ENCODE measurements at regions not wholly inside any gene's neighbourhood (a gene's known extent, or its start where the extent isn't known, plus 50 kb on each side); places are given as distances from the start of the nearest gene placed in this dataset.

DNA sequence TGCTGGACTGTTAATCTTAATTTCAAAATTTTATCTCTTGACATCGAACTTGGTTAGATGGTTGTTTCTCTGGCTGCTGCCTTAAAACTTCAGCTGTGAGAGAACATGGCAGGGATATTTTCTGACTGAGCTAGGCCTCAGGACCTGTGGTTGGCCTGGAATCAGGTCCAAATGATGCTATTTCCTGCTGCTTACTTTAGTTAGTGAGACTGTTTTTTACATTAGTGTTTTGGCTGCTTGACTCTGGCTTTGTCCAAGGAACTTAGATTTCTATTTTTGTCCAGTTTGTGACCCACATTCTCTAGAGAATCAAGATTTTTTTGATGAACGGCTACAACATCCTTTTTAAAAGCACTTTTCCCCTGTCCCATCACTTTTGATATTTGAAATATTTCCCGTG is 497.9 kb upstream of the SGO1 start:
- Histone ChIP-seq H3K27ac (ENCODE audit: extremely low read depth, low read depth, low read length) (no peak overlapping the region), H3K4me3 (ENCODE audit: low read depth, low read length) (no peak overlapping the region), H3K36me3 (ENCODE audit: control insufficient read depth in 2 of 2, insufficient read depth in 1 of 2, low read length in 2 of 2) (no peaks in the 10 kb centered on the region), H3K4me1 (ENCODE audit: control insufficient read depth, insufficient read depth, low read length) (no peaks in the 10 kb centered on the region), H3K9me3 (ENCODE audit: control insufficient read depth, insufficient read depth, low read depth, low read length) (no peaks in the 10 kb centered on the region)
- POLR2A ChIA-PET, result no interaction called here
- TF ChIP-seq GLI2 (tag by site-specific recombination; IDR thresholded peaks at IDR 0.05; ENCODE audit: borderline replicate concordance, low read depth), result no peak
- no peak for TF ChIP-seq REPIN1 (tag by site-specific recombination; IDR thresholded peaks at IDR 0.05; ENCODE audit: low read depth)
- no peak for TF ChIP-seq SCRT2 (tag by site-specific recombination; IDR thresholded peaks at IDR 0.05)
- TF ChIP-seq ZNF776 (tag by site-specific recombination; IDR thresholded peaks at IDR 0.05; ENCODE audit: borderline replicate concordance), result no peak
- no peak for TF ChIP-seq ZNF174 (tag by site-specific recombination; IDR thresholded peaks at IDR 0.05)
- no peak for TF ChIP-seq ZSCAN30 (tag by site-specific recombination; IDR thresholded peaks at IDR 0.05)
- TF ChIP-seq ZNF677 (tag by site-specific recombination; IDR thresholded peaks at IDR 0.05), result no peak
- TF ChIP-seq ZBTB20 (tag by site-specific recombination; IDR thresholded peaks at IDR 0.05), result no peak
- no peak for TF ChIP-seq ZFHX2 (tag by site-specific recombination; conservative IDR thresholded peaks at IDR 0.05)
- no peak for TF ChIP-seq ZNF175 (tag by site-specific recombination; IDR thresholded peaks at IDR 0.05)
- CTCF ChIA-PET, result no interaction called here

DNA sequence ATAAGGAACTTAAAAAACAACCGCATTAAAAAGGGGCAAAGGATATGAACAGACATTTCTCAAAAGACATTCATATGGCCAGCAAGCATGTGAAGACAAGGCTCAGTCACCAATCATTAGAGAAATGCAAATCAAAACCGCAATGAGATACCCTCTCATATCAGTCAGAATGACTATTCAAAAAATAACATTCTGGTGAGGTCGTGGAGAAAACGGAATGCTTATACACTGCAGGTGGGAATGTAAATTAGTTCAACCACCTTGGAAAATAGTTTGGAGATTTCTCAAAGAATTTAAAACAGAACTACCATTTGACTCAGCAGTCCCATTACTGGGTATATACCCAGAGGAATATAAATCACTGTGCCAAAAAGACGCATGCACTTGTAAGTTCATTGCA is 496.6 kb upstream of the SGO1 start:
- no peak overlapping the region for H3K27ac ChIP-seq (ENCODE audit: extremely low read depth, low read depth, low read length)

DNA sequence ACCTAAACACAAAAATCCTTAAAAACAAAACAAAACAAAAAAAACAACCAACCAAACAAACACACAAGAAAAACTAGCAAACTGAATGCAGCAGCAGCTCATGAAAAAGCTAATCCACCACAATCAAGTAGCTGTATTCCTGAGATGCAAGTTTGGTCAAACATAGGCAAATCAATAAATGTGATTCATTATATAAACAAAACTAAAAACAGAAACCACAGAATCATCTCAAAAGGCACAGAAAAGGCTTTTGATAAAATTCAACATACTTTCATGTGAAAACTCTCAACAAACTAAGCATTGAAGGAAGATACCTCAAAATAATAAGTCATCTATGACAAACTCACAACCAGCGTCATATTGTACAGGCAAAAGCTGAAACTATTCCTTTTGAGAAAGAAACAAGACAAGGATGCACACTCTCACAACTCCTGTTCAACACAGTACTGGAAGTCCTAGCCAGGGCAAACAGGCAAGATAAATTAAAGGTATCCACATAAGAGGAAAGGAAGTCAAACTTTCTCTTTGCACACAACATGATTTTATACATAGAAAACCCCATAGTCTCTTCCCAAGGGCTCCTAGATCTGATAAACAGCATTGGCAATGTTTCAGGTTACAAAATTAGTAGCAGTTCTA is 495.1 kb upstream of the SGO1 start:
- CTCF ChIA-PET, result no interaction called here
- no peak for TF ChIP-seq SALL2 (tag by site-specific recombination; IDR thresholded peaks at IDR 0.05; ENCODE audit: borderline replicate concordance)
- TF ChIP-seq ZNF292 (tag by site-specific recombination; IDR thresholded peaks at IDR 0.05; ENCODE audit: borderline replicate concordance, low read depth), result no peak
- TF ChIP-seq, protein P1, sequence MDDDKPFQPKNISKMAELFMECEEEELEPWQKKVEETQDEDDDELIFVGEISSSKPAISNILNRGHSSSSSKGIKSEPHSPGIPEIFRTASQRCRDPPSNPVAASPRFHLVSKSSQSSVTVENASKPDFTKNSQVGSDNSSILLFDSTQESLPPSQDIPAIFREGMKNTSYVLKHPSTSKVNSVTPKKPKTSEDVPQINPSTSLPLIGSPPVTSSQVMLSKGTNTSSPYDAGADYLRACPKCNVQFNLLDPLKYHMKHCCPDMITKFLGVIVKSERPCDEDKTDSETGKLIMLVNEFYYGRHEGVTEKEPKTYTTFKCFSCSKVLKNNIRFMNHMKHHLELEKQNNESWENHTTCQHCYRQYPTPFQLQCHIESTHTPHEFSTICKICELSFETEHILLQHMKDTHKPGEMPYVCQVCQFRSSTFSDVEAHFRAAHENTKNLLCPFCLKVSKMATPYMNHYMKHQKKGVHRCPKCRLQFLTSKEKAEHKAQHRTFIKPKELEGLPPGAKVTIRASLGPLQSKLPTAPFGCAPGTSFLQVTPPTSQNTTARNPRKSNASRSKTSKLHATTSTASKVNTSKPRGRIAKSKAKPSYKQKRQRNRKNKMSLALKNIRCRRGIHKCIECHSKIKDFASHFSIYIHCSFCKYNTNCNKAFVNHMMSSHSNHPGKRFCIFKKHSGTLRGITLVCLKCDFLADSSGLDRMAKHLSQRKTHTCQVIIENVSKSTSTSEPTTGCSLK (tag by site-specific recombination; IDR thresholded peaks at IDR 0.05), result no peak
- no peak for TF ChIP-seq ZNF335 (tag by site-specific recombination; conservative IDR thresholded peaks at IDR 0.05)
- TF ChIP-seq REPIN1 (tag by site-specific recombination; IDR thresholded peaks at IDR 0.05; ENCODE audit: low read depth), result no peak
- TF ChIP-seq BCL11B (tag by site-specific recombination; IDR thresholded peaks at IDR 0.05; ENCODE audit: low read depth), result no peak
- no peak for TF ChIP-seq ZNF571 (tag by site-specific recombination; IDR thresholded peaks at IDR 0.05)
- TF ChIP-seq ZNF404 (tag by site-specific recombination; IDR thresholded peaks at IDR 0.05), result no peak
- TF ChIP-seq, protein P2, sequence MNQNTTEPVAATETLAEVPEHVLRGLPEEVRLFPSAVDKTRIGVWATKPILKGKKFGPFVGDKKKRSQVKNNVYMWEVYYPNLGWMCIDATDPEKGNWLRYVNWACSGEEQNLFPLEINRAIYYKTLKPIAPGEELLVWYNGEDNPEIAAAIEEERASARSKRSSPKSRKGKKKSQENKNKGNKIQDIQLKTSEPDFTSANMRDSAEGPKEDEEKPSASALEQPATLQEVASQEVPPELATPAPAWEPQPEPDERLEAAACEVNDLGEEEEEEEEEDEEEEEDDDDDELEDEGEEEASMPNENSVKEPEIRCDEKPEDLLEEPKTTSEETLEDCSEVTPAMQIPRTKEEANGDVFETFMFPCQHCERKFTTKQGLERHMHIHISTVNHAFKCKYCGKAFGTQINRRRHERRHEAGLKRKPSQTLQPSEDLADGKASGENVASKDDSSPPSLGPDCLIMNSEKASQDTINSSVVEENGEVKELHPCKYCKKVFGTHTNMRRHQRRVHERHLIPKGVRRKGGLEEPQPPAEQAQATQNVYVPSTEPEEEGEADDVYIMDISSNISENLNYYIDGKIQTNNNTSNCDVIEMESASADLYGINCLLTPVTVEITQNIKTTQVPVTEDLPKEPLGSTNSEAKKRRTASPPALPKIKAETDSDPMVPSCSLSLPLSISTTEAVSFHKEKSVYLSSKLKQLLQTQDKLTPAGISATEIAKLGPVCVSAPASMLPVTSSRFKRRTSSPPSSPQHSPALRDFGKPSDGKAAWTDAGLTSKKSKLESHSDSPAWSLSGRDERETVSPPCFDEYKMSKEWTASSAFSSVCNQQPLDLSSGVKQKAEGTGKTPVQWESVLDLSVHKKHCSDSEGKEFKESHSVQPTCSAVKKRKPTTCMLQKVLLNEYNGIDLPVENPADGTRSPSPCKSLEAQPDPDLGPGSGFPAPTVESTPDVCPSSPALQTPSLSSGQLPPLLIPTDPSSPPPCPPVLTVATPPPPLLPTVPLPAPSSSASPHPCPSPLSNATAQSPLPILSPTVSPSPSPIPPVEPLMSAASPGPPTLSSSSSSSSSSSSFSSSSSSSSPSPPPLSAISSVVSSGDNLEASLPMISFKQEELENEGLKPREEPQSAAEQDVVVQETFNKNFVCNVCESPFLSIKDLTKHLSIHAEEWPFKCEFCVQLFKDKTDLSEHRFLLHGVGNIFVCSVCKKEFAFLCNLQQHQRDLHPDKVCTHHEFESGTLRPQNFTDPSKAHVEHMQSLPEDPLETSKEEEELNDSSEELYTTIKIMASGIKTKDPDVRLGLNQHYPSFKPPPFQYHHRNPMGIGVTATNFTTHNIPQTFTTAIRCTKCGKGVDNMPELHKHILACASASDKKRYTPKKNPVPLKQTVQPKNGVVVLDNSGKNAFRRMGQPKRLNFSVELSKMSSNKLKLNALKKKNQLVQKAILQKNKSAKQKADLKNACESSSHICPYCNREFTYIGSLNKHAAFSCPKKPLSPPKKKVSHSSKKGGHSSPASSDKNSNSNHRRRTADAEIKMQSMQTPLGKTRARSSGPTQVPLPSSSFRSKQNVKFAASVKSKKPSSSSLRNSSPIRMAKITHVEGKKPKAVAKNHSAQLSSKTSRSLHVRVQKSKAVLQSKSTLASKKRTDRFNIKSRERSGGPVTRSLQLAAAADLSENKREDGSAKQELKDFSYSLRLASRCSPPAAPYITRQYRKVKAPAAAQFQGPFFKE (tag by site-specific recombination; IDR thresholded peaks at IDR 0.05; ENCODE audit: borderline replicate concordance), result no peak
- no peak for TF ChIP-seq KLF1 (tag by site-specific recombination; IDR thresholded peaks at IDR 0.05)
- no peak for TF ChIP-seq ZNF837 (tag by site-specific recombination; IDR thresholded peaks at IDR 0.05)
- no peak for TF ChIP-seq ZIC2 (tag by site-specific recombination; IDR thresholded peaks at IDR 0.05)

More for the DNA sequence above, 496.6 kb upstream of the SGO1 start:
- CTCF ChIA-PET, result no interaction called here
- no peaks in the 10 kb centered on the region for H3K4me1 ChIP-seq (ENCODE audit: control insufficient read depth, insufficient read depth, low read length)
- POLR2A ChIA-PET, result no interaction called here
- H3K4me3 ChIP-seq (ENCODE audit: low read depth, low read length), result no peak overlapping the region
- no peaks in the 10 kb centered on the region for H3K36me3 ChIP-seq (ENCODE audit: control insufficient read depth in 2 of 2, insufficient read depth in 1 of 2, low read length in 2 of 2)
- no peaks in the 10 kb centered on the region for H3K9me3 ChIP-seq (ENCODE audit: control insufficient read depth, insufficient read depth, low read depth, low read length)
- TF ChIP-seq, protein P3, sequence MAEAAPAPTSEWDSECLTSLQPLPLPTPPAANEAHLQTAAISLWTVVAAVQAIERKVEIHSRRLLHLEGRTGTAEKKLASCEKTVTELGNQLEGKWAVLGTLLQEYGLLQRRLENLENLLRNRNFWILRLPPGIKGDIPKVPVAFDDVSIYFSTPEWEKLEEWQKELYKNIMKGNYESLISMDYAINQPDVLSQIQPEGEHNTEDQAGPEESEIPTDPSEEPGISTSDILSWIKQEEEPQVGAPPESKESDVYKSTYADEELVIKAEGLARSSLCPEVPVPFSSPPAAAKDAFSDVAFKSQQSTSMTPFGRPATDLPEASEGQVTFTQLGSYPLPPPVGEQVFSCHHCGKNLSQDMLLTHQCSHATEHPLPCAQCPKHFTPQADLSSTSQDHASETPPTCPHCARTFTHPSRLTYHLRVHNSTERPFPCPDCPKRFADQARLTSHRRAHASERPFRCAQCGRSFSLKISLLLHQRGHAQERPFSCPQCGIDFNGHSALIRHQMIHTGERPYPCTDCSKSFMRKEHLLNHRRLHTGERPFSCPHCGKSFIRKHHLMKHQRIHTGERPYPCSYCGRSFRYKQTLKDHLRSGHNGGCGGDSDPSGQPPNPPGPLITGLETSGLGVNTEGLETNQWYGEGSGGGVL (tag by site-specific recombination; IDR thresholded peaks at IDR 0.05), result no peak

More for the DNA sequence above, 495.1 kb upstream of the SGO1 start:
- Histone ChIP-seq H3K4me3 (ENCODE audit: low read depth, low read length) (no peak overlapping the region), H3K27ac (ENCODE audit: extremely low read depth, low read depth, low read length) (no peak overlapping the region), H3K9me3 (ENCODE audit: control insufficient read depth, insufficient read depth, low read depth, low read length) (no peaks in the 10 kb centered on the region), H3K4me1 (ENCODE audit: control insufficient read depth, insufficient read depth, low read length) (no peaks in the 10 kb centered on the region), H3K36me3 (ENCODE audit: control insufficient read depth in 2 of 2, insufficient read depth in 1 of 2, low read length in 2 of 2) (no peaks in the 10 kb centered on the region)
- POLR2A ChIA-PET, result no interaction called here
